ENCODE measurements at regions not wholly inside any gene's neighbourhood (a gene's known extent, or its start where the extent isn't known, plus 50 kb on each side); places are given as distances from the start of the nearest gene placed in this dataset.

DNA sequence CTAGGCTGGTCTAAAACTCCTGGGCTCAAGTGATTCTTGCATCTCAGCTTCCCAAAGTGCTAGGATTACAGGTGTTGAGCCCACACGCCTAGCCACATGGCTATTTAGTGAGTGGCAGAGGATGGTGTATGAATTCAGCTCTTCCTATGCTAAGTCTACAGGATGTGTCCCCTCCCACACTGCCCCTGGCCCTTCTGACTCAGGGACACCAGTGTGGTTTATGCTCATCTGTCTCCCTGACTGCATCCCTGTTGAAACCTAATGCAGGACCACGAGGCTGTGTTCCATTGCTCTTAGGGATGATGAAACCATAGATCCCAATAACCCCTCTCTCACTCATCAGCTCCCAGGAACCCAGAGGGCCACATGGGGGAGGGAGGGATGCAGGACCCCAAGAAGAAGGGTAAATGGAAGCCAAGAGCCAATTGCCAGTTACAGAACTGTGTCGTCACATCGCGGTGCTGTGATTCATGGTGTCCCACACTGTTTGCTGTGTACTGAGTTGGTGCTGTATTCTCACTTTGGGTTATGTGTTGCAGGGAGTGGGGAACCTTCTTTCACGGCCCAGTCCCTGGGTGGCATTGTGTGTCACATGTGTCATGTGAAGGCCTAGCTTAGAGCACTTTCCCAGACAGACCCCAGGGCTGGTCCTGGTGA, 102.9 kb upstream of the HAAO start:
- no peak overlapping the region for H3K4me3 ChIP-seq (replicated peaks; ENCODE audit: insufficient read depth, low read length)
- no peak for TF ChIP-seq SPI1 (IDR thresholded peaks at IDR 0.05; ENCODE audit: borderline replicate concordance, low read depth)
- TF ChIP-seq POLR2AphosphoS5 (IDR thresholded peaks at IDR 0.05; ENCODE audit: low read depth): no peak
- TF ChIP-seq, protein P1, sequence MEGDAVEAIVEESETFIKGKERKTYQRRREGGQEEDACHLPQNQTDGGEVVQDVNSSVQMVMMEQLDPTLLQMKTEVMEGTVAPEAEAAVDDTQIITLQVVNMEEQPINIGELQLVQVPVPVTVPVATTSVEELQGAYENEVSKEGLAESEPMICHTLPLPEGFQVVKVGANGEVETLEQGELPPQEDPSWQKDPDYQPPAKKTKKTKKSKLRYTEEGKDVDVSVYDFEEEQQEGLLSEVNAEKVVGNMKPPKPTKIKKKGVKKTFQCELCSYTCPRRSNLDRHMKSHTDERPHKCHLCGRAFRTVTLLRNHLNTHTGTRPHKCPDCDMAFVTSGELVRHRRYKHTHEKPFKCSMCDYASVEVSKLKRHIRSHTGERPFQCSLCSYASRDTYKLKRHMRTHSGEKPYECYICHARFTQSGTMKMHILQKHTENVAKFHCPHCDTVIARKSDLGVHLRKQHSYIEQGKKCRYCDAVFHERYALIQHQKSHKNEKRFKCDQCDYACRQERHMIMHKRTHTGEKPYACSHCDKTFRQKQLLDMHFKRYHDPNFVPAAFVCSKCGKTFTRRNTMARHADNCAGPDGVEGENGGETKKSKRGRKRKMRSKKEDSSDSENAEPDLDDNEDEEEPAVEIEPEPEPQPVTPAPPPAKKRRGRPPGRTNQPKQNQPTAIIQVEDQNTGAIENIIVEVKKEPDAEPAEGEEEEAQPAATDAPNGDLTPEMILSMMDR (IDR thresholded peaks at IDR 0.05; ENCODE audit: insufficient read depth, low read length): no peak
- no peak for TF ChIP-seq GABPA (IDR thresholded peaks at IDR 0.05; ENCODE audit: low read depth)
- TF ChIP-seq, protein P2, sequence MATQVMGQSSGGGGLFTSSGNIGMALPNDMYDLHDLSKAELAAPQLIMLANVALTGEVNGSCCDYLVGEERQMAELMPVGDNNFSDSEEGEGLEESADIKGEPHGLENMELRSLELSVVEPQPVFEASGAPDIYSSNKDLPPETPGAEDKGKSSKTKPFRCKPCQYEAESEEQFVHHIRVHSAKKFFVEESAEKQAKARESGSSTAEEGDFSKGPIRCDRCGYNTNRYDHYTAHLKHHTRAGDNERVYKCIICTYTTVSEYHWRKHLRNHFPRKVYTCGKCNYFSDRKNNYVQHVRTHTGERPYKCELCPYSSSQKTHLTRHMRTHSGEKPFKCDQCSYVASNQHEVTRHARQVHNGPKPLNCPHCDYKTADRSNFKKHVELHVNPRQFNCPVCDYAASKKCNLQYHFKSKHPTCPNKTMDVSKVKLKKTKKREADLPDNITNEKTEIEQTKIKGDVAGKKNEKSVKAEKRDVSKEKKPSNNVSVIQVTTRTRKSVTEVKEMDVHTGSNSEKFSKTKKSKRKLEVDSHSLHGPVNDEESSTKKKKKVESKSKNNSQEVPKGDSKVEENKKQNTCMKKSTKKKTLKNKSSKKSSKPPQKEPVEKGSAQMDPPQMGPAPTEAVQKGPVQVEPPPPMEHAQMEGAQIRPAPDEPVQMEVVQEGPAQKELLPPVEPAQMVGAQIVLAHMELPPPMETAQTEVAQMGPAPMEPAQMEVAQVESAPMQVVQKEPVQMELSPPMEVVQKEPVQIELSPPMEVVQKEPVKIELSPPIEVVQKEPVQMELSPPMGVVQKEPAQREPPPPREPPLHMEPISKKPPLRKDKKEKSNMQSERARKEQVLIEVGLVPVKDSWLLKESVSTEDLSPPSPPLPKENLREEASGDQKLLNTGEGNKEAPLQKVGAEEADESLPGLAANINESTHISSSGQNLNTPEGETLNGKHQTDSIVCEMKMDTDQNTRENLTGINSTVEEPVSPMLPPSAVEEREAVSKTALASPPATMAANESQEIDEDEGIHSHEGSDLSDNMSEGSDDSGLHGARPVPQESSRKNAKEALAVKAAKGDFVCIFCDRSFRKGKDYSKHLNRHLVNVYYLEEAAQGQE (IDR thresholded peaks at IDR 0.05; ENCODE audit: insufficient replicate concordance, low read depth): no peak
- no peak for DNase-seq (ENCODE audit: low read depth in 1 of 2, low spot score in 1 of 2)
- H3K27ac ChIP-seq (replicated peaks): no peak overlapping the region
- no peaks in the 10 kb centered on the region for H3K27me3 ChIP-seq (ENCODE audit: insufficient read depth, poor library complexity, severe bottlenecking)

DNA sequence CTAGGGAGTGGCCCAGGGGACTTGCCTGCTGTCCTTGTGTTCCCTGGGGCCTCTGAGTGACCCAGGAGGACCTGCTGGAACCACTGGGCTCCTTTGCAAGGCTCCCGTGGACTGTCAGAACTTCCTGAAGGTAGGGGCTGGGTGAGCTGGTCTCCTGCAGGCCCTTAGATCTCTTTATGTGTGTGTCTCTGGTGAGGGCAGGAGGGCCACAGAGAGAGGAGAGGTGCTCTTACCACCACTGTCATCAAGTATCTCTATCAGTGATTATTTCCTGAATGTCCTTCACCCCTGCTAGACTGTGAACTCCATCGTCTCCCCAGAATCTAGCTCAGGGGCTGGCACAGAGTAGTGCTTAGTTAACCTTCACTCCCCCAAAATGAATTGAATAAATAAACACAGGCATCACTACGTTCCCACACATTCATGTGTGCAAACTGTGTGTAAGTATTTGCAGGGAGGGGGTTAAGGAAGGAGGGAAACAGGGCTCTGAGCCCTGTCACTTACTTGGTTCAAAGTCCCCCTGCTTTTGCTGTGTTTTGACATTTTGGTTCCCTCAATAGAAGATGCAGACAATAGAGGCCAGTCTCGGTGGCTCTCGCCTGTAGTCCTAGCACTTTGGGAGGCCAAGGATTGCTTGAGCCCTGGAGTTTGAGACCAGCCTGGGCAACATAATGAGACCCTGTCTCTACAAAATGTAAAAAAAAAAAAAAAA, 100.8 kb upstream of the HAAO start:
- Histone ChIP-seq H3K4me3 (replicated peaks; ENCODE audit: insufficient read depth, low read length) (no peak overlapping the region), H3K27ac (replicated peaks) (no peak overlapping the region), H3K27me3 (ENCODE audit: insufficient read depth, poor library complexity, severe bottlenecking) (no peaks in the 10 kb centered on the region)
- TF ChIP-seq, protein P2 (IDR thresholded peaks at IDR 0.05; ENCODE audit: insufficient replicate concordance, low read depth): no peak
- no peak for TF ChIP-seq GABPA (IDR thresholded peaks at IDR 0.05; ENCODE audit: low read depth)
- no peak for DNase-seq (ENCODE audit: low read depth in 1 of 2, low spot score in 1 of 2)

DNA sequence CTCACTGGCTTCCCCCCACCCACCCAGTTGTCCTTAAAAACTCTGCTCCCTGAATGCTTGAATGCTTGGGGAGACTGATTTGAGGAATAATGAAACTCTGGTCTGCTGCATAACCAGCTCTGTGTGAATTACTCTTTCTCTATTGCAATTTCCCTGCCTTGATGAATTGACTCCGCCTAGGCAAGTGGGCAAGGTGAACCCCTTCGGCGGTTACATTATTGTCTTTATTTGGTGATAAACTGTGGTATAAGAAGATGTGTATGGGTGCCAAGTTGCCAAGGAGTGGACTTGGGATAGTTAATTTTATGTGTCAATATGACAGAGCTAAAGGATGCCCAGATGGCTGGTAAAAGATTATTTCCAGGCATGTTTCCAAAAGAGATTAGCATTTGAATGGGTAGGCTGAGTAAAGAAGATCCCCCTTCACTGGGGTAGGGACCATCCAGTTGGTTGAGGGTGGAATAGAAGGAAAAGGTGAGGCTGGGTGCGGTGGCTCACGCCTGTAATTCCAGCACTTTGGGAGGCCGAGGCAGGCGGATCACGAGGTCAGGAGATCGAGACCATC, 98.5 kb upstream of the HAAO start:
- DNase-seq (ENCODE audit: low read depth in 1 of 2, low spot score in 1 of 2): no peak
- Histone ChIP-seq H3K4me3 (replicated peaks; ENCODE audit: insufficient read depth, low read length) (no peak overlapping the region), H3K27ac (replicated peaks) (no peak overlapping the region), H3K27me3 (ENCODE audit: insufficient read depth, poor library complexity, severe bottlenecking) (no peaks in the 10 kb centered on the region)
- TF ChIP-seq, protein P1 (IDR thresholded peaks at IDR 0.05; ENCODE audit: insufficient read depth, low read length): no peak
- TF ChIP-seq SPI1 (IDR thresholded peaks at IDR 0.05; ENCODE audit: borderline replicate concordance, low read depth) (no peak), GABPA (IDR thresholded peaks at IDR 0.05; ENCODE audit: low read depth) (no peak), POLR2AphosphoS5 (IDR thresholded peaks at IDR 0.05; ENCODE audit: low read depth) (no peak)
- TF ChIP-seq, protein P2 (IDR thresholded peaks at IDR 0.05; ENCODE audit: insufficient replicate concordance, low read depth): no peak
